NCI-H82 treated with DMSO at 0.1 percent for 48 hours (cell line): ENCODE measurements at regions not wholly inside any gene's neighbourhood (a gene's known extent, or its start where the extent isn't known, plus 50 kb on each side); places are given as distances from the start of the nearest gene placed in this dataset.

Experiments
- DNase-seq: peaks from one replicate; lab custom pipeline; 2025; ENCODE audit not compliant: unreplicated experiment; lab: John Stamatoyannopoulos, UW

GRCh38 chr13:105994340-105994739 lies 541.1 kb downstream of the EFNB2 start:
- no peak for DNase-seq

GRCh38 chr13:105991622-105992277 lies 543.7 kb downstream of the EFNB2 start:
- no peak for DNase-seq

GRCh38 chr13:105991131-105991530 lies 544.3 kb downstream of the EFNB2 start:
- no peak for DNase-seq

DNA sequence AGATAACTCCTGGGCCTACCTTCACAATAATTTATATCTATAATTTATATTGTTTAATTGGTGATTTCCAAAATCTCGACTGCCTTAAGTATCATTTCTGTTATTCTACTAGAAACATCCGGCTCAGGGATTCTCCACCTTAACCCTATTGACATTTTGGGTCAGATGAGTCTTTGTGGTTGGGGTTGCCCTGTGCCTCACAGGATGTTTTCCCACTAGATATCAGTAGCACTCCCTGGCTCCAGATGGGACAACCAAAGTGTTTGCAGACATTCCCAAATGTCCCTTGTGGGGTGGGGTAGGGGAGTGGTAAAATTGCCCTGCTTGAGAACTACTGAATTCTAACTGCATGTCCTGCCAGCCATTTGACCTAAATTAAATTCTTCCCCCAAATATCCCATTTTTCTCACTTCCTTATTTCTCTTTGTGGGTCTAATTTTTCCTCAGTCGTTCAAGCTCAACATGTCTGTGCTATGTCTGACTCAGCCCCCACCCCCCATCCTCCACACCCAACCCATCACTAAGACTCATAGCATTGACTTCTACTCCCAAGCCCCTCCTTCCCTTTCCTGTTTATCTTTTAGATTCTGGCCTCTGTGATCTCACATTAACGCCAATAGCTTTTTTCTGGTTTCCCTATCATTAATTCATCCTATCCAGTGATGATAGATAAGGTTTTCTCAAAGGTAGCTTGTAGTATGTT lies 545.1 kb downstream of the EFNB2 start:
- DNase-seq, result no peak

- no peak for DNase-seq
Measured at GRCh38 chr13:105984646-105985045, 550.8 kb downstream of the EFNB2 start.

- DNase-seq, result no peak
Measured at GRCh38 chr13:105984236-105984635, 551.2 kb downstream of the EFNB2 start.

- no peak for DNase-seq
Measured at GRCh38 chr13:105982219-105982930, 553.1 kb downstream of the EFNB2 start.

- peak; percentile 27 for DNase-seq
Measured at GRCh38 chr13:105979131-105980011, 556.1 kb downstream of the EFNB2 start.

- no peak for DNase-seq
Measured at GRCh38 chr13:105974380-105974779, 561.1 kb downstream of the EFNB2 start.

DNA sequence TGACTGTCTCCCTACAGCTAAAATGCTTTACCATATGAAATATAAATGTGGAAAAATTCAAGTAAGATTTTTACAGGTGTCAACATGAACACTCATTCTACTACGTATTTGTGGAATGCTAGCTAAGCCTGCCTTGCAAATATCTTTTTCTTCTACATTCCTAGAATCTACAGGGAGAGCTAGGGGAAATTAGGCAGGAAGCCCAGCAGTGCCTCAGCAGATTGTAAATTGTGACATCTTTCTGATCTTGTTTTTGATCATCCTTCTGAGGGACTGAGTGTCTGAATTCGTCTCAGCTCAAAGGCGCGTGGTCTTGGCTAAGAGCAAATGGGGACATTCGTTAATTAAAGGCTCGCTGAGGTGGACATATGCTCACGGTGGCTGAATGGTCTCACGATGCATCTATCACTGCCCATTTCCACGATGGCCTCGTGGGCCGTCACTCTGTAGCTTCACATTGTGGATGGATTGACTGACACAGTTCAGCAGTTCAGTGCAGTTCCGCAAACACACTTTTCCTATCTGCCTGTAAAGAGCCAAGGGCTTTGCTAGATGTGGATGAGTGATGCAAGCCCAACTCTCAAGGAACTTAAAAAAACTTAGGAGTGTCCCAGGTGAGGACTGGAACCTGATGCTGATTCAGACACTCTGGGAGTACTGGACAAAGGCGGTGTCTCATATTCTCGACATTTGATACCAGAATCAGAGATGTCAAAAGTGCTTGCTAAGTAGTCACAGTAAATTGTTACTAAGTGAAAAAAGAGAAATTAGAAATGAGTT lies 562.5 kb downstream of the EFNB2 start:
- DNase-seq, result no peak

DNA sequence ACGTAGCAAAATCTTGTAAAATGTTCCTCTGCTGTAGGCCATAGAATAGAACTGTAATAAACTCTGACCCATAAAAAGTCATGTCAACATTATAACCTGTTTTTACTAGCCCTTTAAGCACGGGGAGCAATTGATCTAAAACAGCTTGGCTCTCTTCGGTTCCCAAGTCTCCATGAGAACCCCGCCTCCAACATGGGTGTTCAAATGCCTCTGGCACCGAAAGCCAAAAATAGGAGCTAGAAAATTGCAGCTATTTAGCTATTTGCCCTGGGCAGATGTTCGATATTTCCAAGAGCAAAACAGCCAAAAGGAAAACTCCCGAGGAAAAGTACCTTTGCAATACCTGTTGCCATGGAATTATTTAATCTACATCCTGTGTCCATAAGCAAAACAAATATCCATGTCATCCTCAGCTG lies 563.1 kb downstream of the EFNB2 start:
- no peak for DNase-seq

DNA sequence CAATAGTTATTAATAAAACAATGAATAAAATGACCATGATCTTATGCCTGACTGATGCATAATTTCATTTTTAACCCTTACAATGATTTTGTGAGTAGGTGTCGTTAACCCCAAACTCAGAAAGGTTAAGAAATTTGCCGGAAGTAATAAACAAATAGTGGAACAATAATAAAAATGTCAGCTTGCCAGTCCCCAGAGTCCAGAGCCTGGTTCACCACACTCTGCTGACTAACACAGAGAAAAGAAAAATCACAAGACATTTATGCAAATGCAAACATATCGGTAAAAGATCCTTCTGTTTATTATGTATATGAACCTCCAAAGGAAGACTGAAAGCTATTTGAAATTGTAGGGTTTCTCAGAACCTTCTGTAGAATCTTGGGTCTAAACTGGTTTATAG lies 563.7 kb downstream of the EFNB2 start:
- no peak for DNase-seq

DNA sequence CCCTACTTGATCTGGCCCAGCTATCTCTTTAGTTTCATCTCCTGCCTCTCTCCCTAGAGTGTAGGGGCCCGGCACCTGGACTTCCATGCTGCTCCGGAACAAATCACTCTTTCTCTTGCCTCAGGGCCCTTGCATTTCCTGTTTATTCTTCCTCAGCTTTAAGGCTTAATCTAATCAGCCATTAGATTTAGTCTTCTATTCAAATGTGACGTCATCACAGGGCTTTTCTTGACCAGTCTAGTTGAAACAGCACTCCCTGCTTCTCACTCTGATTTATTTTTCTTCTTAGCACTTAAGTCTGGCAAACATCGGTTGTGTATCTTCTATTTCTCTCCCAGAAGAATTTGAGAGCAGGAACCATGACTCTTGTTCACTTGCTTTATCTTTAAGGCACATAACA lies 564.1 kb downstream of the EFNB2 start:
- DNase-seq, result no peak

DNA sequence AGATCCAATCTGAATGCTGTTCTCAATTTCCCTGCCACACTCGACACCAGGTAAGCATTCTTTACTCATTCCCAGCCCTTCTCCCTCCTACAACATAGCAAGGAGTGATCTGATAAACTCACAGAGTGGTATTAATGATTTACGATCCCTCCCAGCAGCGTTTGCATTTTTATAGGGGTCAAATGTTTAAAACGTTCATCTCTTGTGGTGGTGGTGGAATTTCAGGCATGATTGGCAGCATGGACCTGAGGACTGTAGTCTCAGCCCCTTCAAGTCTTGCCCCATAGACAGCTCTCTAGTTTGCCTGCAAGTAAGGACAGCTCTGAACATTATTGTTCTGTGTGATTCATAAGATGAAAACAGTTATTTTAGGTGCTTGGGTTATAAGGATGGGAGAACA lies 565.7 kb downstream of the EFNB2 start:
- no peak for DNase-seq

DNA sequence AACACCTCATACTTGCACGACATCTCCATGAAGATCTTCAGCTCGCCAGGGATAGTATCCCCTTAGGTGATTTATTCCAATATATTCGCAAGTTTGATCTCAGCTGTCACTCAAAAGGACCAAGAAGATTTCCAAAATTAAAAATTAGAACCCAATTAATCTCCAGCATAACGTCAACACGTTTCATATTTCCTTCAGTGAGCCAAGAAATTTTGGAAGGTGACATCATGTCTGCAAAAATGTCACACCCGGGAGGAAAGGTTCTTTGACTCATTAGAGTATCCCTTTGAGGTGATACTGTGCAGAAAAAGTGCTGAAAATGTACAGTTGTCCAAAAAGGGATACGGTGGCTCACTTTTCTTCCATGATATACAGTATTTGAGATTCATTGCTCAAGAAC lies 569.6 kb downstream of the EFNB2 start:
- no peak for DNase-seq

GRCh38 chr13:105962080-105962479 lies 573.4 kb downstream of the EFNB2 start:
- no peak for DNase-seq

GRCh38 chr13:105961438-105961837 lies 574.0 kb downstream of the EFNB2 start:
- no peak for DNase-seq

DNA sequence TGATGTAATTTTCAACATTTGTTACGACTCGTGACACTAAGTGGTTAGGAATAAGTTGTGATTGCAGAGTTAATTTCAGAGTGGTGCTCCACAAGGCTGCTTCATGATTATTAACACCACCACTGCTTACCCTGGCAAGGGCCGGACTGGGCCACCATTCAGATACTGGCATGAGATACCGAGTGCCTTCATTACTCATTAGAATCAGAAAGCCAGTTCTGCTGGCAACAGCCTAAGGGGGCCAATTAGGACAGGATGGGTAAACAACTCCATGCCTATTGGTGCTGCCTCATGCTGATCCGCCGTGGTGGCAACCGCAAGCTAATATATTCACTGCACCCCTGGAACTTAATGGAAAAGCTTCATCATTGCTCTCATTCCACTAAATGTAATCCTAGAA lies 575.1 kb downstream of the EFNB2 start:
- no peak for DNase-seq

GRCh38 chr13:105959876-105960275 lies 575.6 kb downstream of the EFNB2 start:
- DNase-seq, result no peak

- DNase-seq, result no peak
Measured at GRCh38 chr13:105957769-105958438, 577.6 kb downstream of the EFNB2 start.
